GM23248 (cell line): ENCODE measurements at regions not wholly inside any gene's neighbourhood (a gene's known extent, or its start where the extent isn't known, plus 50 kb on each side); places are given as distances from the start of the nearest gene placed in this dataset.

Source experiments
- DNase-seq: peaks from one replicate; pipeline ENCODE4 v3.0.0-alpha.2; 2015
- H2AFZ ChIP-seq: fragments of 200-600 bp; sonication (generic); 2 replicates; pipeline ENCODE4 v1.6.1; 2016; ENCODE audit warnings: antibody characterized with exemption
- H3F3A ChIP-seq: fragments of 200-600 bp; sonication (generic); 2 replicates; pipeline ENCODE4 v1.6.1; 2016; ENCODE audit warnings: mild to moderate bottlenecking, antibody characterized with exemption, mixed run types; ENCODE audit not compliant: insufficient read depth
- H3K27ac ChIP-seq: fragments of 200-600 bp; sonication (generic); 2 replicates; pipeline ENCODE4 v1.5.1; 2016; ENCODE audit warnings: mild to moderate bottlenecking
- H3K27me3 ChIP-seq: fragments of 200-600 bp; sonication (generic); replicated peaks from 2 replicates; pipeline ENCODE4 v1.6.1; 2016; ENCODE audit warnings: mild to moderate bottlenecking; ENCODE audit not compliant: insufficient read depth
- H3K36me3 ChIP-seq: fragments of 200-600 bp; sonication (generic); 2 replicates; pipeline ENCODE4 v1.6.1; 2016; ENCODE audit warnings: low read depth, mild to moderate bottlenecking
- H3K4me1 ChIP-seq: fragments of 200-600 bp; sonication (generic); 2 replicates; pipeline ENCODE4 v1.6.1; 2016; ENCODE audit warnings: mild to moderate bottlenecking; ENCODE audit not compliant: insufficient read depth
- H3K4me2 ChIP-seq: fragments of 200-600 bp; sonication (generic); one replicate; pipeline ENCODE4 v1.6.1; 2016; ENCODE audit warnings: mild to moderate bottlenecking; ENCODE audit not compliant: unreplicated experiment
- H3K4me3 ChIP-seq: fragments of 200-600 bp; sonication (generic); 2 replicates; pipeline ENCODE4 v1.5.1; 2016; ENCODE audit warnings: mild to moderate bottlenecking
- H3K79me2 ChIP-seq: fragments of 200-600 bp; sonication (generic); 2 replicates; pipeline ENCODE4 v1.6.1; 2016; ENCODE audit warnings: mild to moderate bottlenecking; ENCODE audit not compliant: insufficient read depth
- H3K9ac ChIP-seq: fragments of 200-600 bp; sonication (generic); 2 replicates; pipeline ENCODE4 v1.6.1; 2016; ENCODE audit warnings: mild to moderate bottlenecking
- H3K9me2 ChIP-seq: fragments of 200-600 bp; sonication (generic); 2 replicates; pipeline ENCODE4 v1.6.1; 2016; ENCODE audit warnings: mixed run types, mild to moderate bottlenecking, moderate library complexity; ENCODE audit not compliant: insufficient read depth
- H3K9me3 ChIP-seq: fragments of 200-600 bp; sonication (generic); one replicate; pipeline ENCODE4 v1.6.1; 2017; ENCODE audit warnings: low read depth
- H4K20me1 ChIP-seq: fragments of 200-600 bp; sonication (generic); 2 replicates; pipeline ENCODE4 v1.6.0; 2016; ENCODE audit not compliant: insufficient read depth
- EZH2 ChIP-seq: fragments of 200-600 bp; sonication (generic); IDR thresholded peaks from 2 replicates; pipeline ENCODE4 v1.6.1; 2018; ENCODE audit warnings: antibody characterized with exemption, mild to moderate bottlenecking; ENCODE audit not compliant: insufficient read depth, poor library complexity, severe bottlenecking
- EZH2phosphoT487 ChIP-seq: fragments of 200-600 bp; sonication (generic); IDR thresholded peaks from 2 replicates; pipeline ENCODE4 v1.6.1; 2018; ENCODE audit warnings: antibody characterized with exemption, moderate library complexity, mild to moderate bottlenecking, low read depth; ENCODE audit not compliant: insufficient read depth
- WGBS, 2 experiments: methylation state at CpG; one replicate each; pipeline ENCODE4 v1.1.6; 2015 to 2017; ENCODE audit warnings: low lambda C conversion rate in 2 of 2, low coverage in 1 of 2; ENCODE audit errors: missing lambda C conversion rate in 2 of 2; 5-methylcytosine and 5-hydroxymethylcytosine counted together
- in situ Hi-C: fragments of 300-500 bp; cut with MboI; formaldehyde crosslinking; loops from 2 replicates; pipeline ENCODE4 v1.15.0; 2020

- Histone ChIP-seq H3K79me2 (no peaks in the 10 kb centered on the region), H3K9me3 (no peaks in the 10 kb centered on the region), H3K4me1 (peaks cover 8% of the 10 kb centered on the region; the same call in 1 of the 2 replicates), H2AFZ (no peak overlapping the region), H3K4me3 (no peak overlapping the region), H4K20me1 (no peaks in the 10 kb centered on the region), H3K36me3 (no peaks in the 10 kb centered on the region), H3K27ac (no peak overlapping the region), H3K9ac (no peak overlapping the region), H3F3A (no peaks in the 10 kb centered on the region), H3K4me2 (peak overlapping the region; percentile 28), H3K9me2 (no peaks in the 10 kb centered on the region), H3K27me3 (no peaks in the 10 kb centered on the region)
- in situ Hi-C loops = no loop called here
- WGBS, 2 experiments = 31 to 45% methylated on average over 5 of the region's 5 CpGs
- peak; percentile 42 for DNase-seq
- TF ChIP-seq EZH2 = no peak
- TF ChIP-seq EZH2phosphoT487 = no peak
Measured at GRCh38 chr20:17024513-17025119, 202.2 kb upstream of the PCSK2 start.

DNA sequence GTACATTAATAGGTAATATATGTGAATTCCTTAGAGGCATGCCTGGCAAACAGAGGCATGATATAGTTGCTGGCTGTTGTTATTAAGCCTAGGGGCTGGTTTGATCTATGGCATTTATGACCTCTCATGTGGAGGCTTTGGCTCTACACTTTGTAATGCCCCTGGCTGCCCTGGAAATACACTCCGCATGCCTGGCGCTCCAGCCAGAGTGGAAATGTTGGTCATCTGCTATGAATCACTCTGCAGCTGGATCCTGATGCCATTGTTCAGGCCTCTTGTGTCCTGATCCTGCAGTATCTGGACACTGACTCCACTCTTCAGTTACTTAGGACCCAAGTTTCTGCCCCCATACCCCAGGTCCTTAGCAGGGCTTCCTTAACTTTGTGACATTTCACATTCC, 200.5 kb upstream of the PCSK2 start:
- in situ Hi-C loops = no loop called here
- H3K4me3 ChIP-seq = no peak overlapping the region
- no peak overlapping the region for H3K9ac ChIP-seq
- H3F3A ChIP-seq = no peaks in the 10 kb centered on the region
- 43 to 60% methylated on average over 2 of the region's 2 CpGs for WGBS, 2 experiments
- no peaks in the 10 kb centered on the region for H3K79me2 ChIP-seq
- no peaks in the 10 kb centered on the region for H3K36me3 ChIP-seq
- TF ChIP-seq EZH2phosphoT487 (no peak), EZH2 (no peak)
- no peak overlapping the region for H2AFZ ChIP-seq
- no peak overlapping the region for H3K27ac ChIP-seq
- peaks cover 8% of the 10 kb centered on the region; the same call in 1 of the 2 replicates for H3K4me1 ChIP-seq
- no peaks in the 10 kb centered on the region for H3K9me3 ChIP-seq
- DNase-seq = peak; percentile 33
- no peaks in the 10 kb centered on the region for H4K20me1 ChIP-seq
- no peak overlapping the region for H3K4me2 ChIP-seq
- no peaks in the 10 kb centered on the region for H3K9me2 ChIP-seq
- H3K27me3 ChIP-seq = no peaks in the 10 kb centered on the region

DNA sequence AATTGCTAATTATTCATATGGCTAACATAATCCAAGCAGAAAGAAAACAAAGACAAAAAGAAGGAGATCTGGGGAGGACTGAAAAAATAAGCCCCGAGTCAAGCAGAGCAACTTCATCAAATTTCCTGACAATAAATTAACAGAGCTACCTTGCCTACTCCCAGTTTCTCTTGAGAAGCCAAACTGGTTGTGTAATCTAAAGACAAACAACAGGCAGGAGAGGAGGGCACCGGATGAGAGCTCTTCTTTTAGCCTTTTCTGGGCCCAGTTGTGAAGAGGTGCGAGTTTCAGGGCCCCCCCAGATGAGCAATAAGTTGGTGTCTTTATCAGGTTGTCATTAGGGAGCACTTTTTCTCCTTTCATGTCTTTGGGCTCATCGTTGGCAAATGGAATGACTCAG, 197.1 kb upstream of the PCSK2 start:
- no peak overlapping the region for H3K27ac ChIP-seq
- H3F3A ChIP-seq = no peaks in the 10 kb centered on the region
- no peak overlapping the region for H3K4me3 ChIP-seq
- TF ChIP-seq EZH2 = no peak
- TF ChIP-seq EZH2phosphoT487 = no peak
- H3K36me3 ChIP-seq = no peaks in the 10 kb centered on the region
- no peaks in the 10 kb centered on the region for H3K9me3 ChIP-seq
- no peaks in the 10 kb centered on the region for H3K4me1 ChIP-seq
- in situ Hi-C loops = no loop called here
- no peaks in the 10 kb centered on the region for H3K9me2 ChIP-seq
- no peaks in the 10 kb centered on the region for H3K79me2 ChIP-seq
- H2AFZ ChIP-seq = no peak overlapping the region
- H4K20me1 ChIP-seq = no peaks in the 10 kb centered on the region
- no peaks in the 10 kb centered on the region for H3K27me3 ChIP-seq
- no peak for DNase-seq
- no peak overlapping the region for H3K4me2 ChIP-seq
- 3 to 9% methylated on average over 4 of the region's 4 CpGs for WGBS, 2 experiments
- H3K9ac ChIP-seq = no peak overlapping the region

DNA sequence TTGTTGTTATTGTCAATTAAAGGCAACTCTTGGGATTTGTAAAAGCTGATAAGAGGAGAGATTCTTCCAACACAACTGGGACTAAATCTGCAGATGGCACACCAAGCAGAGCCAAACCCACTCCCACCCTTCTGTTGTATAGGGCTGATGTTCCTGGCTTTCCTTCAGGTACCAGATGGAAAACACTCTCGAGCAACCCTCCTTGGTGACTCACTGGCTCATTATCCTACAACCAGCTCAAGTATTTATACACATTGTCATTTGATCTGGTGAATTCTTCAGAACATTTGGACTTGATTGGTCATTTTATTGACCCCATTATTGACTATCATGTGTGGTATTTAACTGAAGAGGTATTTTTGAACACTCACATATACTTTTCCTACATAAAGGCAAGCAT, 190.3 kb upstream of the PCSK2 start:
- H3K27ac ChIP-seq = no peak overlapping the region
- no peaks in the 10 kb centered on the region for H3K36me3 ChIP-seq
- no peak for TF ChIP-seq EZH2
- no peak for TF ChIP-seq EZH2phosphoT487
- no peak overlapping the region for H3K9ac ChIP-seq
- H3K79me2 ChIP-seq = no peaks in the 10 kb centered on the region
- H3K9me3 ChIP-seq = no peaks in the 10 kb centered on the region
- H3K9me2 ChIP-seq = no peaks in the 10 kb centered on the region
- H4K20me1 ChIP-seq = no peaks in the 10 kb centered on the region
- no peak overlapping the region for H3K4me3 ChIP-seq
- no peaks in the 10 kb centered on the region for H3F3A ChIP-seq
- WGBS, 2 experiments = 0% methylated on average over 1 of the region's 1 CpG
- no peak overlapping the region for H2AFZ ChIP-seq
- H3K27me3 ChIP-seq = 0 out of 2 replicates have a peak, but pooled peaks cover 3% of the 10 kb centered on the region
- no peaks in the 10 kb centered on the region for H3K4me1 ChIP-seq
- DNase-seq = no peak
- in situ Hi-C loops = no loop called here
- H3K4me2 ChIP-seq = no peak overlapping the region

- no peaks in the 10 kb centered on the region for H3F3A ChIP-seq
- H3K4me1 ChIP-seq = no peaks in the 10 kb centered on the region
- TF ChIP-seq EZH2phosphoT487 (no peak), EZH2 (no peak)
- H3K27me3 ChIP-seq = 0 out of 2 replicates have a peak, but pooled peaks cover 3% of the 10 kb centered on the region
- no peak overlapping the region for H2AFZ ChIP-seq
- H3K4me2 ChIP-seq = no peak overlapping the region
- no peak overlapping the region for H3K9ac ChIP-seq
- no peaks in the 10 kb centered on the region for H4K20me1 ChIP-seq
- WGBS, 2 experiments = 0 to 5% methylated on average over 1 of the region's 1 CpG
- H3K27ac ChIP-seq = no peak overlapping the region
- no peaks in the 10 kb centered on the region for H3K36me3 ChIP-seq
- no peaks in the 10 kb centered on the region for H3K9me2 ChIP-seq
- H3K4me3 ChIP-seq = no peak overlapping the region
- H3K9me3 ChIP-seq = no peaks in the 10 kb centered on the region
- no peak for DNase-seq
- in situ Hi-C loops = no loop called here
- H3K79me2 ChIP-seq = no peaks in the 10 kb centered on the region
Measured at GRCh38 chr20:17042122-17042521, 184.7 kb upstream of the PCSK2 start.
